Large intestine (tissue), 3 donors: ENCODE measurements at regions not wholly inside any gene's neighbourhood (a gene's known extent, or its start where the extent isn't known, plus 50 kb on each side); places are given as distances from the start of the nearest gene placed in this dataset.
"Not testable (repeated sequence)": the region's sequence is repeated elsewhere in the genome, so short reads cannot be mapped to it uniquely, and the experiment has no call there.

Source experiments
- DNase-seq, 2 donors: peaks; one replicate each; pipeline versions ENCODE4 v3.0.0 to v3.0.0-alpha.2; 2013
- H3K27ac ChIP-seq: one replicate; pipeline ENCODE4 v1.5.1; 2013; ENCODE audit warnings: low read length
- H3K27me3 ChIP-seq: 2 replicates; pipeline ENCODE4 v1.6.1; 2013; ENCODE audit warnings: low read length; ENCODE audit not compliant: control insufficient read depth, insufficient read depth
- H3K36me3 ChIP-seq: 2 replicates; pipeline ENCODE4 v1.6.1; 2013; ENCODE audit warnings: low read length; ENCODE audit not compliant: control insufficient read depth, insufficient read depth
- H3K4me1 ChIP-seq: one replicate; pipeline ENCODE4 v1.6.1; 2013; ENCODE audit warnings: low read length; ENCODE audit not compliant: control insufficient read depth, insufficient read depth
- H3K4me3 ChIP-seq: one replicate; pipeline ENCODE4 v1.5.1; 2013; ENCODE audit warnings: low read length
- H3K9me3 ChIP-seq: one replicate; pipeline ENCODE4 v1.6.1; 2013; ENCODE audit warnings: mild to moderate bottlenecking, low read depth, low read length, moderate library complexity; ENCODE audit not compliant: control insufficient read depth
- WGBS: methylation state at CpG from one replicate; pipeline ENCODE4 v1.1.5; 2013; ENCODE audit warnings: low lambda C conversion rate; ENCODE audit not compliant: insufficient coverage; 5-methylcytosine and 5-hydroxymethylcytosine counted together

GRCh38 chr11:25776238-25776637, 555.7 kb upstream of the ANO3 start:
- no peaks in the 10 kb centered on the region for H3K36me3 ChIP-seq
- H3K4me1 ChIP-seq, result no peaks in the 10 kb centered on the region

GRCh38 chr11:25777343-25777742, 554.6 kb upstream of the ANO3 start:
- H3K4me3 ChIP-seq, result no peak overlapping the region
- H3K27ac ChIP-seq, result no peak overlapping the region
- no peaks in the 10 kb centered on the region for H3K36me3 ChIP-seq
- no CpG with 5 or more reads among the region's 2 CpGs for WGBS
- H3K27me3 ChIP-seq, result no peaks in the 10 kb centered on the region
- no peaks in the 10 kb centered on the region for H3K9me3 ChIP-seq
- no peak for DNase-seq
- no peaks in the 10 kb centered on the region for H3K4me1 ChIP-seq

More at GRCh38 chr11:25776238-25776637, 555.7 kb upstream of the ANO3 start:
- H3K27me3 ChIP-seq, result no peaks in the 10 kb centered on the region
- WGBS, result 89% methylated on average over 1 of the region's 1 CpG
- no peak for DNase-seq
- H3K27ac ChIP-seq, result no peak overlapping the region
- H3K4me3 ChIP-seq, result no peak overlapping the region
- H3K9me3 ChIP-seq, result no peaks in the 10 kb centered on the region

- no peak overlapping the region for H3K27ac ChIP-seq
- no peak overlapping the region for H3K4me3 ChIP-seq
- no peaks in the 10 kb centered on the region for H3K27me3 ChIP-seq
- H3K9me3 ChIP-seq, result no peaks in the 10 kb centered on the region
- no peaks in the 10 kb centered on the region for H3K4me1 ChIP-seq
- WGBS, result 20% methylated on average over 1 of the region's 1 CpG
- DNase-seq, result no peak
- H3K36me3 ChIP-seq, result no peaks in the 10 kb centered on the region
Observed at GRCh38 chr11:25779033-25779432, 552.9 kb upstream of the ANO3 start.

GRCh38 chr11:25787416-25787815, 544.5 kb upstream of the ANO3 start:
- Histone ChIP-seq H3K27me3 (no peaks in the 10 kb centered on the region), H3K9me3 (no peaks in the 10 kb centered on the region), H3K36me3 (no peaks in the 10 kb centered on the region), H3K27ac (no peak overlapping the region), H3K4me3 (no peak overlapping the region), H3K4me1 (no peaks in the 10 kb centered on the region)
- no peak for DNase-seq
- 0% methylated on average over 1 of the region's 3 CpGs for WGBS

- no peak overlapping the region for H3K4me3 ChIP-seq
- H3K27ac ChIP-seq, result no peak overlapping the region
- no peaks in the 10 kb centered on the region for H3K4me1 ChIP-seq
- no CpG with 5 or more reads among the region's 1 CpG for WGBS
- H3K9me3 ChIP-seq, result no peaks in the 10 kb centered on the region
- H3K36me3 ChIP-seq, result no peaks in the 10 kb centered on the region
- no peaks in the 10 kb centered on the region for H3K27me3 ChIP-seq
- DNase-seq, result no peak
Observed at GRCh38 chr11:25790396-25790795, 541.5 kb upstream of the ANO3 start.

GRCh38 chr11:25793637-25794036, 538.3 kb upstream of the ANO3 start:
- Histone ChIP-seq H3K4me1 (no peaks in the 10 kb centered on the region), H3K27me3 (no peaks in the 10 kb centered on the region), H3K9me3 (no peaks in the 10 kb centered on the region), H3K4me3 (no peak overlapping the region), H3K36me3 (no peaks in the 10 kb centered on the region), H3K27ac (no peak overlapping the region)
- no peak for DNase-seq
- WGBS, result no CpG with 5 or more reads among the region's 7 CpGs

GRCh38 chr11:25794804-25795203, 537.1 kb upstream of the ANO3 start:
- DNase-seq, result no peak
- H3K9me3 ChIP-seq, result no peaks in the 10 kb centered on the region
- WGBS, result no CpG with 5 or more reads among the region's 1 CpG
- H3K27me3 ChIP-seq, result no peaks in the 10 kb centered on the region
- no peak overlapping the region for H3K4me3 ChIP-seq
- H3K4me1 ChIP-seq, result no peaks in the 10 kb centered on the region
- H3K27ac ChIP-seq, result no peak overlapping the region
- no peaks in the 10 kb centered on the region for H3K36me3 ChIP-seq

GRCh38 chr11:25816411-25816810, 515.5 kb upstream of the ANO3 start:
- WGBS, result no CpG with 5 or more reads among the region's 3 CpGs
- Histone ChIP-seq H3K27ac (no peak overlapping the region), H3K4me1 (no peaks in the 10 kb centered on the region), H3K9me3 (no peaks in the 10 kb centered on the region), H3K4me3 (no peak overlapping the region), H3K36me3 (no peaks in the 10 kb centered on the region), H3K27me3 (no peaks in the 10 kb centered on the region)
- DNase-seq, result no peak

- H3K9me3 ChIP-seq, result no peaks in the 10 kb centered on the region
- H3K4me3 ChIP-seq, result no peak overlapping the region
- H3K36me3 ChIP-seq, result no peaks in the 10 kb centered on the region
- no peaks in the 10 kb centered on the region for H3K27me3 ChIP-seq
- no peak overlapping the region for H3K27ac ChIP-seq
- no peak for DNase-seq
- no peaks in the 10 kb centered on the region for H3K4me1 ChIP-seq
Observed at GRCh38 chr11:25824688-25825087, 507.2 kb upstream of the ANO3 start.

GRCh38 chr11:25831485-25831884, 500.4 kb upstream of the ANO3 start:
- H3K9me3 ChIP-seq, H3K4me3 ChIP-seq, H3K36me3 ChIP-seq, H3K27me3 ChIP-seq, H3K27ac ChIP-seq, DNase-seq, H3K4me1 ChIP-seq: not testable (repeated sequence)
- no CpG with 5 or more reads among the region's 10 CpGs for WGBS

- no peaks in the 10 kb centered on the region for H3K27me3 ChIP-seq
- no peaks in the 10 kb centered on the region for H3K36me3 ChIP-seq
- no peak overlapping the region for H3K4me3 ChIP-seq
- no peaks in the 10 kb centered on the region for H3K4me1 ChIP-seq
- WGBS, result 67% methylated on average over 1 of the region's 6 CpGs
- no peak for DNase-seq
- no peaks in the 10 kb centered on the region for H3K9me3 ChIP-seq
- H3K27ac ChIP-seq, result no peak overlapping the region
Observed at GRCh38 chr11:25838918-25839625, 492.9 kb upstream of the ANO3 start.
